ENCODE measurements at regions not wholly inside any gene's neighbourhood (a gene's known extent, or its start where the extent isn't known, plus 50 kb on each side); places are given as distances from the start of the nearest gene placed in this dataset.
"Not testable (repeated sequence)": the region's sequence is repeated elsewhere in the genome, so short reads cannot be mapped to it uniquely, and the experiment has no call there.

GRCh38 chr9:103068753-103069152, 73.6 kb downstream of the CYLC2 start:
- no peak for DNase-seq

- no peak for DNase-seq
Measured at GRCh38 chr9:103078581-103078980, 83.4 kb downstream of the CYLC2 start.

DNA sequence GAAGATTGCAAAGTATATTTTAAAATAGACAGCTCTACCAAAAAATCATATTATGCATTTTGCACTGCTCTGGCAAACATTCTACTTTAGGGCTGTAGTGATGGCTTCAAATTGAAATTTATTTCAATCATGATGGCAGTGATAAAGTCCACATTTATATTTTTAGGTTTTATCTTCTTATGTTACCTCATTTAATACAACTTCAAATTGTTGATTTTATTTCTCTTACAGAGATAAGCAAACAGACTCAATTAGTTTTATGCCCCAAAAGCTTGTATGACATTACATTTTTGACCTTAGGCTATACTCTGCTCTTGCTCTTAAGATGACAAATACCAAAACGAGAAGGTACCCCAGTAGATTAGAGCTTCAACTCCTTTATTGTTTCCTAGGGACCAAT, 87.4 kb downstream of the CYLC2 start:
- no peak for DNase-seq

GRCh38 chr9:103089357-103089756, 94.2 kb downstream of the CYLC2 start:
- DNase-seq: no peak

- no peak for DNase-seq
Measured at GRCh38 chr9:103104101-103104500, 109.0 kb downstream of the CYLC2 start.

- DNase-seq: no peak
Measured at GRCh38 chr9:103116246-103116645, 121.1 kb downstream of the CYLC2 start.

DNA sequence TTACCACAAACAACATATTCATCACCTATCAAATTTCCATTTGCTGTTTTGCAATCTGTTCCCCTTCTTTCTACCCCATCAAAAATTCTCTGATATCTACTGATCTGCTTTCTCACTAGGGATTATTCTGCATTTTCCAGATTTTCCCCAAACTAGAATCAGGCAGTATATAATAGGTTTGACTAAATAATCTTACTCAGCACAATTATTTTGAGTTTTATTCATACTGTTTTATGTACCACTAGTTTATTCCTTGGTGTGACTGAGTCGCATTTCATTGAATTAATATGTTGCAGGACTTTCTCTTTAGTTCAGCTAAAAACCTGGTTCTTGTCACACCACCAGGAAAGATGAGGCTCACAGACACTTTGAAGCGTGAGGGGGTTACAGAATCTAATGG, 131.4 kb downstream of the CYLC2 start:
- no peak for DNase-seq

- DNase-seq: no peak
Measured at GRCh38 chr9:103139891-103140290, 144.8 kb downstream of the CYLC2 start.

DNA sequence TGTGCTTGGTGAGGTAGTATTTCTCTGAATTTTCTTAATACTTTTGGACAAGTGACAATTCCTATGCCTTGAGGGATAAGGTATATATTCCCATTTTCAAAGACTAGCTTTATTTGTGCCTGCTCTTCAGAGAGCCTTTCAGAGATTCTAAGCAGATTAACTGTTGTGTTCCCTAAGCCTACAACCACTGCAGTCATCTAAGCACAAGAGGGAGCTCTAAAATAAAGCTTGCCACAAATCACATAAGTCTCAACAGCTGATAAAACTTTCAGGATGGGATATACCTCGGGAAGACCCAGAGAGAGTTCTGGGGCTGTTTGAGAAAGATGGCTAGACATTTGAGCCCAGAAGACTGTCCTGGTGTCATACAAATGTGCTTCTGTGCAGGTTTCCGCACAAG, 157.3 kb downstream of the CYLC2 start:
- DNase-seq: no peak

GRCh38 chr9:103167530-103167929, 172.4 kb downstream of the CYLC2 start:
- DNase-seq: no peak

DNA sequence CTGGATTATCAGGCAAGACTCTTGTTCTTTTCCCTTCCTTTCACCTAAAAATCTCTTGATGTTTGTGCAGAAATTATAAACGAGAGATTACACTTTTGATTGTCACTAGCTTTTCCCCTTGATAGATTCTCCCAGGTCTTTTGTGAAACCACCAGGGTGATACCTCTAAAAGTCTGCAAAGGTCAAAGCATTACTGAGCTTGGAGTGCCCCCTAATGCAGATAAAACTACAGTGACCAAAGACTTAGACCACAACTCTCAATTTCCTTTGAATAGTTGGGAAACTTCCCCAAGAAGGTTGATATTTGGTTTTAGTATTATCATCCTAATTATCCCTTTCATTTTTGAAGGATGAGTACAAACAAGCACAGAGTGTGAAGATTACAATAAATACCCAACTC, 173.1 kb downstream of the CYLC2 start:
- no peak for DNase-seq

DNA sequence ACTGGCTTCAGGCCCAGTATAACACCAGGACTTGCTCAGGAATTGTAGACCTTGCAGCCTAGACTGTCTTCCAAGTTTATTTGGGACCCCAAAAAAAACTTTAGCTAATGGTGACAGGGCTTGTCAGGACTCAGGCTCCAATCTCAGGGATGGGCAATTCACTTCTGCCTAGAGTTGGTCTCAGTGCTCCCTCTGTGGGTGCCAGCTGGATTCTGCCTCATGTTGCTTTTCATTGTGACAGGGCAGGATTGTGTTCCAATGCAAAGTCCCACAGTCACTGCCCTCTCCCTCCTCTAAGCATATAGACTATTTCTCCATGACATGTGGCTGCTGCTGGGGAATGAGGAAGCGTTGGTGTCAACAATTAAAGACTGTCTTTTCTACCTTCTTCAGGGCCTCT, 174.7 kb downstream of the CYLC2 start:
- DNase-seq: no peak

- peak; percentile 59 to 88 for DNase-seq
Measured at GRCh38 chr9:103183701-103184171, 188.6 kb downstream of the CYLC2 start.

DNA sequence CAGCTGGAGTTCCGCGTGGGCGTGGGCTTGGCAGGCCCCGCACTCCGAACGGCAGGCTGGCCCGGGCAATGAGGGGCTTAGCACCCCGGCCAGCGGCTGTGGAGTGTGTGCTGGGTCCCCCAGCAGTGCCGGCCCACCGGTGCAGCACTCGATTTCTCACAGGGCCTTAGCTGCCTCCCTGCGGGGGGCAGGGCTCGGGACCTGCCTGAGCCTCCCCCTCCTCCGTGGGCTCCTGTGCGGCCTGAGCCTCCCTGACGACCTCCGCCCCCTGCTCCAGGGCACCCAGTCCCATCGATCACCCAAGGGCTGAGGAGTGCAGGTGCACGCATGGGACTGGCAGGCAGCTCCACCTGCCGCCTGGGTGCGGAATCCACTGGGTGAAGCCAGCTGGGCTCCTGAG, 191.8 kb downstream of the CYLC2 start:
- DNase-seq: no peak

DNA sequence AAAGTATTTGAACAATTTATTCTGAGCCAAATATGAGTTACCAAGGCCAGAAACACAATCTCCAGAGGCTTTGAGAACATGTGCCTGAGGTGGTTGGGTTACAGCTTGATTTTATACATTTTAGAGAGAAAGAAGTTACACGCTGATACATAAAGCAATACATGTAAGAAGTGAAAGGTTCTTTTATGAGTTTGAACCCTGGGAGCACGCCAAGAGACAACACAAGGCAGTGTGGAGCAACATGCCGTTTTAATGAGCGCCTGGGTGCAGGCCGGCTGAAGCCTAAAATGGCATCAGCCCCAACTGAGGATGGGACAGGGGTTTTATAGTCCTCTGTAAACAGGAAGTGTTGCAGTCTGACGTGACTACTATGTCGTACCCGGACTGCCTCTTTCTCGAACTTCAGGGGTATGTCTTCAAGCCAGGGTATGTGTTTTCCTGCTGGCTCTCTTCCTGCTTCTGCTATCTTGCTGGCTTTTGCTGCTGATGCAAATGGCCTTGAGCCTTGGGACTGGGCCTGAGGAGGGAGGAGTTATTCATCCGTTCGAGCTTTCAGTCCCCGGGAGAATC, 193.7 kb downstream of the CYLC2 start:
- no peak for DNase-seq

GRCh38 chr9:103193992-103194391, 198.9 kb downstream of the CYLC2 start:
- DNase-seq: no peak

GRCh38 chr9:103203172-103203571, 208.0 kb downstream of the CYLC2 start:
- no peak for DNase-seq

- DNase-seq: not testable (repeated sequence)
Measured at GRCh38 chr9:103205881-103206585, 210.9 kb downstream of the CYLC2 start.

GRCh38 chr9:103210607-103211006, 215.5 kb downstream of the CYLC2 start:
- no peak for DNase-seq

DNA sequence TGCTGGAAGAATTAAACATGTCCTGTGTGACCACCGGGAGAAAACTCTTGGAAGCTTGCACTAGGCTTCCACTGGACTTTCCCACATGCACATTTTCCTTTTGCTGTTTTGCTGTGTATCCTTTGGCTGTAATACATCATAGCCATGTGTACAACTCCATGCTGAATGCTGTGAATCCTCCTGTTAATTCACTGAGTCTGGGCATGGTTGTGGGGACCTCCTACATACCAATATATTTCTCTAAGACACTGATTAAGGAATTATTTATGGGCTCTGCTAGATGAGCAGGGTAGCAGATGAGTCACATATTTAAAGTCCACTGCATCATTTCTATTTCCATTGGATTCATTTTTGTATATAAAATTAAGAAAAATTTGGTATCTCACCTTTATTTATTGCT, 220.1 kb downstream of the CYLC2 start:
- no peak for DNase-seq

- DNase-seq: no peak
Measured at GRCh38 chr9:103225702-103226646, 230.8 kb downstream of the CYLC2 start.

DNA sequence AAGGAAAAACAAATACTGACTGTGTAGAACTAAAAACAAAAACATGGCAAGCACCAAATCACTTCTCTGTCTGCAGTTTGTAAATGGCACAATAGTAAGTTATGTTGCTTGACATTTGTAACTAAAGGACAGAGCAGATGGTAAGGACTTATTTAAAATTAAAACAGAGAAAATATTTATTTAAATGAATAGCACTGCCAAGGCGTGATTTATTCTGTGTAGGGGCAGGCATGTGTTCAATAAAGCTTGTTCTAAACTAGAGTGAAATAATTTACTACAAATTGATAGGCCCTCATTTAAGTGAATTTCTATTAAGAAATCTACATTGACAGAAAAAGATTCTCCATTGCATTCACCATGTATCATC, 231.5 kb downstream of the CYLC2 start:
- DNase-seq: no peak

DNA sequence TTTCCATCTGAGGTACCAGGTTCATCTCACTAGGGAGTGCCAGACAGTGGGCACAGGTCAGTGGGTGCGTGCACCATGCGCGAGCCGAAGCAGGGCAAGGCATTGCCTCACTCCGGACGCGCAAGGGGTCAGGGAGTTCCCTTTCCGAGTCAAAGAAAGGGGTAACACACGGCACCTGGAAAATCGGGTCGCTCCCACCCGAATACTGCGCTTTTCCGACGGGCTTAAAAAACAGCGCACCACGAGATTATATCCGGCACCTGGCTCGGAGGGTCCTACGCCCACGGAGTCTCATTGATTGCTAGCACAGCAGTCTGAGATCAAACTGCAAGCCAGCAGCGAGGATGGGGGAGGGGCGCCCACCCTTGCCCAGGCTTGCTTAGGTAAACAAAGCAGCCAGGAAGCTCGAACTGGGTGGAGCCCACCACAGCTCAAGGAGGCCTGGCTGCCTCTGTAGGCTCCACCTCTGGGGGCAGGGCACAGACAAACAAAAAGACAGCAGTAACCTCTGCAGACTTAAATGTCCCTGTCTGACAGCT, 242.5 kb downstream of the CYLC2 start:
- DNase-seq: not testable (repeated sequence)
